OCI-LY7 (cell line): ENCODE measurements at regions not wholly inside any gene's neighbourhood (a gene's known extent, or its start where the extent isn't known, plus 50 kb on each side); places are given as distances from the start of the nearest gene placed in this dataset.

Experiments
- BruUV-seq: library from RNA; stranded (reverse); fragments of 400-500 nt; replicated peaks from 2 replicates; lab custom pipeline; 2021; lab: Mats Ljungman, UMichigan
- CTCF ChIA-PET: fragments of 300-600 bp; sonication (Branson Sonifier 250); formaldehyde crosslinking; loops from one replicate; lab custom pipeline; 2022; ENCODE audit warnings: antibody characterized with exemption; ENCODE audit not compliant: unreplicated experiment; lab: Charles Lee
- POLR2A ChIA-PET: fragments of 300-600 bp; sonication (Branson Sonifier 250); formaldehyde crosslinking; loops from one replicate; lab custom pipeline; 2022; ENCODE audit warnings: antibody characterized with exemption; lab: Charles Lee
- DNase-seq: peaks from one replicate; pipeline ENCODE4 v3.0.0-alpha.2; 2015; ENCODE audit warnings: low spot score
- H2AFZ ChIP-seq: fragments of 200-600 bp; sonication (generic), shearing (Covaris generic); 2 replicates; pipeline ENCODE4 v1.6.1; 2014; ENCODE audit warnings: mild to moderate bottlenecking, antibody characterized with exemption, low read length, moderate library complexity
- H3K27ac ChIP-seq: fragments of 200-600 bp; sonication (generic); 2 replicates; pipeline ENCODE4 v1.5.1; 2014; ENCODE audit warnings: mixed run types, low read depth, mild to moderate bottlenecking, moderate library complexity, low read length, inconsistent platforms; ENCODE audit not compliant: poor library complexity, severe bottlenecking
- H3K36me3 ChIP-seq: fragments of 200-600 bp; sonication (generic); 2 replicates; pipeline ENCODE4 v1.6.1; 2014; ENCODE audit warnings: mild to moderate bottlenecking, antibody characterized with exemption, low read length, moderate library complexity, mixed read lengths; ENCODE audit not compliant: insufficient read depth
- H3K4me1 ChIP-seq: fragments of 200-600 bp; sonication (generic); 2 replicates; pipeline ENCODE4 v1.5.1; 2014; ENCODE audit warnings: mild to moderate bottlenecking, low read length; ENCODE audit not compliant: insufficient read depth, poor library complexity, severe bottlenecking
- H3K4me2 ChIP-seq: fragments of 200-600 bp; sonication (generic); 2 replicates; pipeline ENCODE4 v1.6.1; 2014; ENCODE audit warnings: mild to moderate bottlenecking, low read length
- H3K4me3 ChIP-seq: fragments of 200-600 bp; sonication (generic); 2 replicates; pipeline ENCODE4 v1.5.1; 2014; ENCODE audit warnings: mild to moderate bottlenecking, low read depth, low read length; ENCODE audit not compliant: poor library complexity, severe bottlenecking
- H3K79me2 ChIP-seq: fragments of 200-600 bp; sonication (generic); 2 replicates; pipeline ENCODE4 v1.6.1; 2016; ENCODE audit warnings: low read depth, mild to moderate bottlenecking, low read length, moderate library complexity, mixed read lengths; ENCODE audit not compliant: insufficient read depth
- H3K9me2 ChIP-seq: fragments of 200-600 bp; sonication (generic); 2 replicates; pipeline ENCODE4 v1.6.1; 2016; ENCODE audit warnings: mild to moderate bottlenecking, low read length, mixed read lengths; ENCODE audit not compliant: insufficient read depth
- H3K9me3 ChIP-seq: fragments of 200-600 bp; sonication (generic); 2 replicates; pipeline ENCODE4 v1.6.1; 2014; ENCODE audit warnings: mild to moderate bottlenecking, mixed run types, low read length, mixed read lengths
- H4K20me1 ChIP-seq: fragments of 200-600 bp; sonication (generic); 2 replicates; pipeline ENCODE4 v1.6.1; 2014; ENCODE audit warnings: mild to moderate bottlenecking, antibody characterized with exemption, low read length, moderate library complexity, mixed read lengths; ENCODE audit not compliant: insufficient read depth
- CTCF ChIP-seq: fragments of 200-600 bp; sonication (generic); conservative IDR thresholded peaks from 2 replicates; pipeline ENCODE4 v1.5.1; 2014; ENCODE audit warnings: mild to moderate bottlenecking, antibody characterized with exemption, low read length, moderate library complexity, mixed read lengths
- EZH2phosphoT487 ChIP-seq: fragments of 200-600 bp; sonication (generic); IDR thresholded peaks from 2 replicates; pipeline ENCODE4 v1.6.1; 2018; ENCODE audit warnings: low read depth, borderline replicate concordance, mild to moderate bottlenecking, mixed run types, antibody characterized with exemption, low read length, moderate library complexity, mixed read lengths
- intact Hi-C: fragments of 100-400 bp; cut with micrococcal nuclease; formaldehyde crosslinking; loops from one replicate; pipeline ENCODE4 v1.10.0; 2022; ENCODE audit not compliant: unreplicated experiment

- Histone ChIP-seq H3K27ac (no peak overlapping the region), H2AFZ (no peak overlapping the region), H3K79me2 (no peaks in the 10 kb centered on the region), H3K4me1 (no peaks in the 10 kb centered on the region), H3K36me3 (no peaks in the 10 kb centered on the region), H3K4me2 (no peak overlapping the region), H3K9me3 (no peaks in the 10 kb centered on the region), H4K20me1 (no peaks in the 10 kb centered on the region), H3K4me3 (no peak overlapping the region), H3K9me2 (no peaks in the 10 kb centered on the region)
- intact Hi-C loops: no loop called here
- BruUV-seq: no TSS peak
- ChIA-PET CTCF (no interaction called here), POLR2A (no interaction called here)
- TF ChIP-seq EZH2phosphoT487 (no peak), CTCF (no peak)
- no peak for DNase-seq
These were observed 81.5 kb upstream of the THUMPD2 start for GRCh38 chr2:39860538-39860937.

GRCh38 chr2:39858677-39859076, 79.6 kb upstream of the THUMPD2 start:
- CTCF ChIA-PET: no interaction called here
- POLR2A ChIA-PET: no interaction called here
- H3K4me2 ChIP-seq: no peak overlapping the region
- no peak overlapping the region for H2AFZ ChIP-seq
- no peaks in the 10 kb centered on the region for H3K79me2 ChIP-seq
- H3K9me3 ChIP-seq: no peaks in the 10 kb centered on the region
- no peak for TF ChIP-seq CTCF
- TF ChIP-seq EZH2phosphoT487: no peak
- H3K9me2 ChIP-seq: no peaks in the 10 kb centered on the region
- H3K27ac ChIP-seq: no peak overlapping the region
- H3K4me3 ChIP-seq: no peak overlapping the region
- intact Hi-C loops: no loop called here
- DNase-seq: no peak
- H4K20me1 ChIP-seq: no peaks in the 10 kb centered on the region
- H3K4me1 ChIP-seq: peaks cover 13% of the 10 kb centered on the region
- BruUV-seq: no TSS peak
- no peaks in the 10 kb centered on the region for H3K36me3 ChIP-seq

GRCh38 chr2:39855856-39856255, 76.8 kb upstream of the THUMPD2 start:
- DNase-seq: no peak
- Histone ChIP-seq H3K4me3 (no peak overlapping the region), H3K36me3 (no peaks in the 10 kb centered on the region), H3K4me2 (no peak overlapping the region), H3K9me2 (no peaks in the 10 kb centered on the region), H3K79me2 (no peaks in the 10 kb centered on the region), H3K9me3 (no peaks in the 10 kb centered on the region), H3K4me1 (peaks cover 39% of the 10 kb centered on the region), H3K27ac (no peak overlapping the region), H2AFZ (peak overlapping the region; percentile 85; the same call in 1 of the 2 replicates), H4K20me1 (no peaks in the 10 kb centered on the region)
- CTCF ChIA-PET: no interaction called here
- intact Hi-C loops: no loop called here
- TF ChIP-seq CTCF (no peak), EZH2phosphoT487 (no peak)
- POLR2A ChIA-PET: interaction anchor here (1.4 to 1.9 kb wide), 3 partner anchors 10 to 20 kb away, joined by 3 to 6 read pairs (median 5); no protein-coding TSS in a partner anchor
- no TSS peak for BruUV-seq
